HG03095 (cell line): ENCODE measurements at regions not wholly inside any gene's neighbourhood (a gene's known extent, or its start where the extent isn't known, plus 50 kb on each side); places are given as distances from the start of the nearest gene placed in this dataset.

ENCODE experiments used
- ATAC-seq: cut with Tn5 transposase; IDR thresholded peaks from one replicate; pipeline ENCODE4 v1.9.1; 2021; ENCODE audit warnings: moderate library complexity; ENCODE audit not compliant: unreplicated experiment

GRCh38 chr11:130727157-130728119, 188.8 kb downstream of the SNX19 start:
- ATAC-seq: no peak

- no peak for ATAC-seq
These were observed 187.8 kb downstream of the SNX19 start for GRCh38 chr11:130728185-130729180.

- no peak for ATAC-seq
These were observed 187.1 kb downstream of the SNX19 start for GRCh38 chr11:130729193-130729592.

- no peak for ATAC-seq
These were observed 186.5 kb downstream of the SNX19 start for GRCh38 chr11:130729678-130730300.

- no peak for ATAC-seq
These were observed 184.9 kb downstream of the SNX19 start for GRCh38 chr11:130731401-130731800.

GRCh38 chr11:130732476-130732875, 183.8 kb downstream of the SNX19 start:
- no peak for ATAC-seq

GRCh38 chr11:130737041-130737830, 179.0 kb downstream of the SNX19 start:
- no peak for ATAC-seq

- ATAC-seq: no peak
These were observed 178.3 kb downstream of the SNX19 start for GRCh38 chr11:130737866-130738431.

- ATAC-seq: no peak
These were observed 177.7 kb downstream of the SNX19 start for GRCh38 chr11:130738611-130739010.

- no peak for ATAC-seq
These were observed 175.5 kb downstream of the SNX19 start for GRCh38 chr11:130740819-130741218.

GRCh38 chr11:130744794-130745193, 171.5 kb downstream of the SNX19 start:
- no peak for ATAC-seq

GRCh38 chr11:130749216-130749615, 167.1 kb downstream of the SNX19 start:
- ATAC-seq: no peak

- ATAC-seq: no peak
These were observed 155.7 kb downstream of the SNX19 start for GRCh38 chr11:130760515-130761125.

- no peak for ATAC-seq
These were observed 154.6 kb downstream of the SNX19 start for GRCh38 chr11:130761560-130762220.

- ATAC-seq: no peak
These were observed 153.6 kb downstream of the SNX19 start for GRCh38 chr11:130762638-130763037.

GRCh38 chr11:130763087-130763980, 152.9 kb downstream of the SNX19 start:
- ATAC-seq: no peak

GRCh38 chr11:130765406-130765805, 150.9 kb downstream of the SNX19 start:
- no peak for ATAC-seq
